ENCODE measurements at regions not wholly inside any gene's neighbourhood (a gene's known extent, or its start where the extent isn't known, plus 50 kb on each side); places are given as distances from the start of the nearest gene placed in this dataset.
A peak's percentile ranks its signal among the peaks of the same experiment; 100 is the strongest.

- ATAC-seq (no peak), DNase-seq (no peak)
- H3K36me3 ChIP-seq, result no peaks in the 10 kb centered on the region
- H3K27me3 ChIP-seq, result no peaks in the 10 kb centered on the region
- no peak for TF ChIP-seq POLR2A (IDR thresholded peaks at IDR 0.05)
- no peak for TF ChIP-seq CTCF (IDR thresholded peaks at IDR 0.05 in 4 of 5, conservative IDR thresholded peaks at IDR 0.05 in 1 of 5)
- H3K4me3 ChIP-seq, result no peak overlapping the region
- H3K9me3 ChIP-seq, result no peaks in the 10 kb centered on the region
- H3K4me1 ChIP-seq, result peaks cover 0 to 5% of the 10 kb centered on the region in 2 donors
- H3K27ac ChIP-seq, result no peak overlapping the region
- in situ Hi-C loops (cut with MboI; ENCODE audit: low sequenced_read_pairs in 4 of 4) (no loop called here), intact Hi-C loops (cut with DNase I; ENCODE audit: low total_unique reads) (no loop called here)
Measured at GRCh38 chr3:105999856-106000255, 131.0 kb upstream of the CBLB start.

GRCh38 chr3:106001923-106002322, 133.1 kb upstream of the CBLB start:
- Histone ChIP-seq H3K9me3 (no peaks in the 10 kb centered on the region), H3K4me1 (peaks cover 0 to 7% of the 10 kb centered on the region in 2 donors), H3K27ac (no peak overlapping the region), H3K27me3 (no peaks in the 10 kb centered on the region), H3K36me3 (no peaks in the 10 kb centered on the region), H3K4me3 (no peak overlapping the region)
- in situ Hi-C loops (cut with MboI; ENCODE audit: low sequenced_read_pairs in 4 of 4), result no loop called here
- intact Hi-C loops (cut with DNase I; ENCODE audit: low total_unique reads), result no loop called here
- ATAC-seq, result no peak
- TF ChIP-seq CTCF (IDR thresholded peaks at IDR 0.05 in 4 of 5, conservative IDR thresholded peaks at IDR 0.05 in 1 of 5) (no peak), POLR2A (IDR thresholded peaks at IDR 0.05) (no peak)
- no peak for DNase-seq

- in situ Hi-C loops (cut with MboI; ENCODE audit: low sequenced_read_pairs in 4 of 4), result no loop called here
- peak; percentile 42 to 82 for ATAC-seq
- TF ChIP-seq POLR2A (IDR thresholded peaks at IDR 0.05) (no peak), CTCF (IDR thresholded peaks at IDR 0.05 in 4 of 5, conservative IDR thresholded peaks at IDR 0.05 in 1 of 5) (no peak)
- H3K9me3 ChIP-seq, result no peaks in the 10 kb centered on the region
- peak overlapping the region; percentile 9 to 42 (median 24) for H3K4me3 ChIP-seq
- intact Hi-C loops (cut with DNase I; ENCODE audit: low total_unique reads), result no loop called here
- H3K36me3 ChIP-seq, result no peaks in the 10 kb centered on the region
- H3K27me3 ChIP-seq, result no peaks in the 10 kb centered on the region
- peaks cover 0 to 7% of the 10 kb centered on the region in 2 donors for H3K4me1 ChIP-seq
- peak overlapping the region in 1 of 4 donors; percentile 2 for H3K27ac ChIP-seq
- DNase-seq, result no peak
Measured at GRCh38 chr3:106004137-106004681, 135.4 kb upstream of the CBLB start.

- H3K9me3 ChIP-seq, result no peaks in the 10 kb centered on the region
- H3K27ac ChIP-seq, result no peak overlapping the region
- in situ Hi-C loops (cut with MboI; ENCODE audit: low sequenced_read_pairs in 4 of 4), result no loop called here
- no peaks in the 10 kb centered on the region for H3K27me3 ChIP-seq
- DNase-seq (no peak), ATAC-seq (no peak)
- TF ChIP-seq CTCF (IDR thresholded peaks at IDR 0.05 in 4 of 5, conservative IDR thresholded peaks at IDR 0.05 in 1 of 5) (no peak), POLR2A (IDR thresholded peaks at IDR 0.05) (no peak)
- peak overlapping the region in 1 of 4 donors; percentile 42 for H3K4me3 ChIP-seq
- intact Hi-C loops (cut with DNase I; ENCODE audit: low total_unique reads), result no loop called here
- H3K4me1 ChIP-seq, result peaks cover 0 to 7% of the 10 kb centered on the region in 2 donors
- no peaks in the 10 kb centered on the region for H3K36me3 ChIP-seq
Measured at GRCh38 chr3:106004826-106005225, 136.0 kb upstream of the CBLB start.

- no peaks in the 10 kb centered on the region for H3K36me3 ChIP-seq
- DNase-seq (no peak), ATAC-seq (no peak)
- H3K27ac ChIP-seq, result no peak overlapping the region
- in situ Hi-C loops (cut with MboI; ENCODE audit: low sequenced_read_pairs in 4 of 4) (no loop called here), intact Hi-C loops (cut with DNase I; ENCODE audit: low total_unique reads) (no loop called here)
- no peaks in the 10 kb centered on the region for H3K27me3 ChIP-seq
- TF ChIP-seq CTCF (IDR thresholded peaks at IDR 0.05 in 4 of 5, conservative IDR thresholded peaks at IDR 0.05 in 1 of 5) (no peak), POLR2A (IDR thresholded peaks at IDR 0.05) (no peak)
- peaks cover 0 to 7% of the 10 kb centered on the region in 2 donors for H3K4me1 ChIP-seq
- no peak overlapping the region for H3K4me3 ChIP-seq
- no peaks in the 10 kb centered on the region for H3K9me3 ChIP-seq
Measured at GRCh38 chr3:106006001-106006400, 137.2 kb upstream of the CBLB start.
